ENCODE measurements at regions not wholly inside any gene's neighbourhood (a gene's known extent, or its start where the extent isn't known, plus 50 kb on each side); places are given as distances from the start of the nearest gene placed in this dataset.
A peak's percentile ranks its signal among the peaks of the same experiment; 100 is the strongest.
"Not testable (repeated sequence)": the region's sequence is repeated elsewhere in the genome, so short reads cannot be mapped to it uniquely, and the experiment has no call there.

DNA sequence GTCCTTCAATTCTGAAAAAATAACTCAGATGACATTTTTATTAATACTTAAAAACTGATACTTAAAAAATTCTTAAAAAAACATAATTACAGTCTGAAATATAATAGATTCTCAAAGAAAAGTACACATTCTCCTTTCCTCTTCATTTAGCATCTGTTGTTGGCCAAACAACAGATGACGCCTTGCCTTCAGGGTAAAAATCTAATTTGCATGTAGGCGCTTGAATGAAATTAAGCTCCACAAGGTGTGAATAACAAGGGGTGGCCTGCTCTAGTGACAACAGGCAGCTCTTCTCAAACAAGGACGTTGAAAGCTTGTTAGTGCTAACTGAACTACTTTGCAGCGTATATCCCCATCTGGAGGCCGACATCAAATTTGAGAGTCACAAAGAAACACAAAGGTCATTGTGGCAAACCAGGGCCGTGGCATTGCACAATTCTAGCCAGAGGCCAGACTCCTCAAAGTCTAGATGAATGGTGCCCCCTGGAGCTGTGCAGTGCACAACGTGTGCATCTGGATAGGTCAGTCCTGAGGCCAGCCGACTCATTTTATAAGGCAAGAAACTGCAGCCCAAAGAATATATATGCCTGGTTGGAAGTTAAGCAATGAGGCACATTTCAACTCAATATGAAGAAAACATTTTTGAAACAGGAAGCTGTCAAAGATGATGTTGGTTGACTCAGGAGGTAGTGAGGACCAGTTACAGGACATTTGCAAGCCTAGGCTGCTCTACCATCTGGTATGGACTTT lies 459.2 kb upstream of the RUNX1 start:
- ATAC-seq (peak; percentile 67), DNase-seq (ENCODE audit: low spot score) (peak; percentile 49)

GRCh38 chr21:35507181-35507759 lies 458.2 kb upstream of the RUNX1 start:
- ATAC-seq (no peak), DNase-seq (ENCODE audit: low spot score) (no peak)

DNA sequence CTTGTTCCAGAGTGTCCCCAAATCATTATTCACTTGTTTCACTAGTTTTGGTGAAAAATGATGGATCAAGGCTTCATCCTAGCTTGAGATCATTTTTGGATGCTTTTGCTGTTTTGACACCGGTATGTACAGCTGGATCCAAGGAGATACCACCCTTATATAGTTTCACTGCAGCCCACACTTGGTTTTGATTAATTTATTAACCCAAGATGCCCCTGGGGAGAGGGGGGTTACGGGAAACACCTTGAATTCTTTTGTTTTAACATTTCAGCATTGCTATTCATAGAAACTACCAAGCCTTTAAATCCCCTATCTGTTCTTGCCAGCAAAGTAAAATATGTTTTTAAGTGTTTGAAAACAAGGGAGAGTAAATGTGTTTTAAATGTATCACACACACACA lies 457.7 kb upstream of the RUNX1 start:
- ATAC-seq (no peak), DNase-seq (ENCODE audit: low spot score) (no peak)

GRCh38 chr21:35506352-35506751 lies 457.2 kb upstream of the RUNX1 start:
- DNase-seq (ENCODE audit: low spot score) (no peak), ATAC-seq (no peak)

DNA sequence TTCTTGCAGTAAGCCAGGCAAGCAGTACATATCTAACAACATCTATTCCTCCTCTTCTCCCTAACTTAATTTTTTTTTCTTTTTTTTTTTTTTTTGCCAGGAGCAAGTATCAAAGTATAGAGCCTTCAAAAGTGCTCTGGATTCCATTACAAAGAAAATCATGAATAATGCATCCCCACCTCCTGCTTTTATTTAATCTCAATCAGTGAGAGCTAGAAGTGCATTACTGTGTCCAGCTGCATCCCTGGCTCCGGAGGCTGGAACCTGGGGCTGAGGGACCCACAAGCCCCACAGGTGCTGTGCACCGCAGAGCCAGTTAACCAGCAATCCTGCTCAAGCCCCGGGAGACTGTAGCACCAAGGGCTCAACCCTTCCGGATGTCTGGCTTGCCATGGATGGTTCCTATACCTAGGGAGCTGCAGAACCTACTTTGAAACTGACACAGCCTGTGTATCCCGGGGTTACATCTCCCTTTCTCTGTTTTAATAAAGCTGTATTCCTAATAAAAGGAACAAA lies 455.9 kb upstream of the RUNX1 start:
- no peak for ATAC-seq
- no peak for DNase-seq (ENCODE audit: low spot score)

DNA sequence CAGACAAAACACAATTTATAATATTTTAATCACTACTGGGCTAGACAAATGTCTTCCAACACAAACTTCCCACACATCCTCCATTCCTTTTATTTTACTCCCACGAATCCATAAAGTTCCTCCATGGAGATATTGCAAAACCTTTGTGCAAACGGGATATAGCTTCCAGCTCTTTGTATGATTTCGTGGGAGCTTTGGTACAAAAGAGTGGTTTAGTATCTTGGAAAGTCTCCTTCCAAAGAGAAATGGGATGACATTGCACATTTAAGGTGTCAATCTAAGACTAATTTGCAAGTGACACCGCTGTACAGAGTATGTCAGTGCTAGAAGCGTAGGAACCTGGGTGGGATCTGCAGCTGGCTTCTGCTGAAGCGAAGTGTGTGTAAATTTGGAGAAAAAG lies 455.2 kb upstream of the RUNX1 start:
- ATAC-seq (no peak), DNase-seq (ENCODE audit: low spot score) (no peak)

GRCh38 chr21:35503671-35504070 lies 454.6 kb upstream of the RUNX1 start:
- DNase-seq (ENCODE audit: low spot score) (no peak), ATAC-seq (no peak)

- ATAC-seq = no peak
- DNase-seq (ENCODE audit: low spot score) = no peak
These were observed 453.7 kb upstream of the RUNX1 start for GRCh38 chr21:35502821-35503220.

GRCh38 chr21:35497522-35497921 lies 448.4 kb upstream of the RUNX1 start:
- not testable (repeated sequence) for ATAC-seq; DNase-seq (ENCODE audit: low spot score)

GRCh38 chr21:35491920-35492678 lies 443.0 kb upstream of the RUNX1 start:
- DNase-seq (ENCODE audit: low spot score) = no peak
- ATAC-seq = no peak

GRCh38 chr21:35491114-35491513 lies 442.0 kb upstream of the RUNX1 start:
- no peak for ATAC-seq
- no peak for DNase-seq (ENCODE audit: low spot score)

- DNase-seq (ENCODE audit: low spot score) = no peak
- ATAC-seq = no peak
These were observed 440.4 kb upstream of the RUNX1 start for GRCh38 chr21:35489389-35489980.

- no peak for ATAC-seq
- DNase-seq (ENCODE audit: low spot score) = no peak
These were observed 439.8 kb upstream of the RUNX1 start for GRCh38 chr21:35488946-35489345.

DNA sequence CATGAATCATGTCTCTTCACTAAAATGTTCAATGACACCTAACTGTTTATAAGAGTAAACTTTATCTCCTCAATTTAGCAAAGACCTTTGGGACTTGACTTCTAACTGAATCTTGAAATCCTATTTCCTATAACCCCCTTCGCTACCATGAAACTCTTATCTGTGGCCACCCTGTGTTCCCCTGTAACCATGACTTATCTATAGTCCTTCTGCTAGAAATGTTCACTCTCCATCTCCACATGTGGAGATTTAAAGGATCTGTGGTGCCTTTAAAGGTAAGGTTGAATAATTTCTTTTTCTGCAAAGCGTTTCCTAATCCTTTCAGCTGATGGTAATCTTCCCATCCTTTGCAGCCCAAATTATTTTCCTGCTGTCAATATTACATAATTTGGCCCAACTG lies 436.3 kb upstream of the RUNX1 start:
- DNase-seq (ENCODE audit: low spot score) = no peak
- no peak for ATAC-seq

DNA sequence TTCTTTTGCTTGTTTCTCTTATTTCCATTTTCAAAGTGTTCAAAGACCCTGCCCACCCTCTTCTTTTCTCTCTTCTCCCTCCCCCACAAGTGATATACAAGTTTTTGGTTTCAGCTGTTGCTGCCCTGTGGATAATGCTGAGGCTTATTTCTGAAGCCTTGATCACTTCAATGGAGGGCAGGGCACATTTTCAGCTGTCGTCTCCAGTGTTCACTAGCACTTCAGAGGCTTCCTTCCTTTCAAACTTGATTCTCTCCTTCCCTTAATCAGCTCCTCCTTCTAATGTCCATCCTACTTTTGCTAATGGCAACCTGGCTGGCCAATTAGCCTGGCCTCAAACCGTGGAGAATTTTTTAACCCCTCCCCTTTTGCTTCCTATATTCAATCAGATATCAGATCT lies 435.7 kb upstream of the RUNX1 start:
- DNase-seq (ENCODE audit: low spot score) = no peak
- ATAC-seq = no peak

DNA sequence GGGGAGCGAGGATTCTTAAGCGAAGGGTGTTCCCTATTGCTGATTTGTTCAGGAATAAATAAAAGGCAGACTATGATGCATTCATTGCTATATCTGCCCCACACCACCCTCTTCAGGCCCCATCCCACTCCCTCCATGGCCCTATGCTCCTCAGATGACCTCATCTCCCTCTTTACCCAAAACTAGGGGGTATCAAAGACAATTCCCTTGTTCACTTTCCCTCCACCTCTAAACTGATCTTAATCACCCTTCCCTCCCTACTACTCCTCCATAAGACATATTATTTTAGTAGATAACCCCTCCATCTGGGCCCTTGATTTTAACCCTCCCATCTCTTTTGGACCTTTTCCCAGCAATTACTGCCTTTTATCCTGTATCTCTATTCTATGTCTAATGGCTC lies 434.9 kb upstream of the RUNX1 start:
- no peak for ATAC-seq
- no peak for DNase-seq (ENCODE audit: low spot score)

- no peak for ATAC-seq
- DNase-seq (ENCODE audit: low spot score) = no peak
These were observed 434.0 kb upstream of the RUNX1 start for GRCh38 chr21:35482933-35483662.

DNA sequence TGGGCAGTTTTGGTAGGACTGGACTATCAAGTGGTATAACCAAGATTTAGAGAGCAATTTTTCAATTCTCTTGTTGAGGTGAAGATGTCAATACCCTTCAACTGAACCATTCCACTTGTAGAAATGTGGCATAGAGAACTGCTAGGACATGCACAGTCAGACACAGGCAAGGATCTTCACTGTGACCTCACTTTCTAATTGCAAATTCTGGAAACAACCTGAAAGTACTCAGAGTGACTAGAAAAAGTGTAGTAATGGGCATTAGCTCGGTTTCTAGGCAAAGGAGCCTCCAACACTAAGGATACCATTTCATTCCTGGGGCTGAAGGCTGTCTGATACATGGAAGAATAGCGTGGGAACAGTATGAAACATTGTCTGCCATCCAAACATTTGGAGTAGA lies 433.0 kb upstream of the RUNX1 start:
- no peak for DNase-seq (ENCODE audit: low spot score)
- no peak for ATAC-seq

DNA sequence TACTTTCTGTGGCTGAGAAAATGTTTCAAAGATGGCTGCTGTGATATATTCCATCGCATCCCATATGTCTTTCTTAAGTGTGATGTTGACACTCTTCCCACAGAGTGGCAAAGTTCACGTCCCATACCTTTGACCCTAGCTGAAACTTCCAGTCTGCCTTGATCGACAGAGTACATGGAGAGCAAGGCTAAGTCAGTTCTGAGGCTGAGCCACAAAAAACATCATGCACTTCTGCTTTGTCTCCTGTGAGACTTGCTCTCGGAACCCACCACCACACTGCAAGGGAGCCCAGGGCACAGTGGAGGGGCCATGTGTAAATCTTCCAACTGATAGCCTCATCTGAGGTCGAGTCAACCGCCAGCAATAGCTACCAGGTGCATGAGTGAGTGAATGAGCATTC lies 431.9 kb upstream of the RUNX1 start:
- ATAC-seq (no peak), DNase-seq (ENCODE audit: low spot score) (no peak)

DNA sequence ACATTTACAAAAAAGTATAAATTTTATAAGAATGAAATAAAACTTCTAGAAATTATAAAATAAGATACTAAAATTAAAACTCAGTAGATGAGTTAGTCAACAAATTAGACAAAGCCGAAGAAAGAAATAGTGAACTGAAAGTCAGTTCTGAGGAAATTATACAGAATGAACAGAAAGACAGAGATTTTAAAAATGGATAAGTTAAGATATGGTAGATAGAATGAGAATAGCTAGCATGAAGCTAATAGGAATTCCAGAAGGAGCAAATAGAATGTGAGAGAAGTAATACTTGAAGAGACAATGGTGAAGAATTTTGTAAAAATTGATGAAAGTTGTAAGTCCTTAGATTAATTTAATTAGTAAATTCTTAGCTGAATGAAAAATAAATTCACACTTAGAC lies 430.4 kb upstream of the RUNX1 start:
- no peak for DNase-seq (ENCODE audit: low spot score)
- ATAC-seq = no peak

GRCh38 chr21:35479065-35479448 lies 430.0 kb upstream of the RUNX1 start:
- ATAC-seq = no peak
- DNase-seq (ENCODE audit: low spot score) = no peak
